ENCODE measurements at regions not wholly inside any gene's neighbourhood (a gene's known extent, or its start where the extent isn't known, plus 50 kb on each side); places are given as distances from the start of the nearest gene placed in this dataset.

GRCh38 chr6:109240370-109241084, 141.7 kb downstream of the CD164 start:
- intact Hi-C loops (cut with micrococcal nuclease; ENCODE audit: unreplicated experiment) (no loop called here), in situ Hi-C loops (cut with HindIII; ENCODE audit: low pct_unique_long_range_greater_than_20kb, low sequenced_read_pairs) (no loop called here)
- Histone ChIP-seq H3K4me3 (ENCODE audit: low read depth in 2 of 2, low read length in 2 of 2) (no peak overlapping the region), H3K27ac (ENCODE audit: low read length) (no peak overlapping the region), H3K9me3 (ENCODE audit: control insufficient read depth, insufficient read depth, low read depth, low read length) (no peaks in the 10 kb centered on the region), H3K36me3 (ENCODE audit: control insufficient read depth, insufficient read depth, low read length) (no peaks in the 10 kb centered on the region), H3K27me3 (ENCODE audit: control insufficient read depth, insufficient read depth, low read length) (no peaks in the 10 kb centered on the region), H3K4me1 (ENCODE audit: control insufficient read depth, insufficient read depth, low read length) (no peaks in the 10 kb centered on the region)
- TF ChIP-seq POLR2AphosphoS5 (IDR thresholded peaks at IDR 0.05; ENCODE audit: low read depth, low read length) (no peak), SIN3A (IDR thresholded peaks at IDR 0.05; ENCODE audit: borderline replicate concordance, insufficient read depth, low read depth, low read length) (no peak), TCF7L2 (IDR thresholded peaks at IDR 0.05; ENCODE audit: low read depth, low read length) (no peak), REST (IDR thresholded peaks at IDR 0.05; ENCODE audit: insufficient read depth in 1 of 2, low read depth in 2 of 2, low read length in 1 of 2) (no peak), CTCF (IDR thresholded peaks at IDR 0.05) (no peak)
- no peak for ATAC-seq
- BruUV-seq (replicated peaks) = no TSS peak
- DNase-seq (ENCODE audit: low read depth, low spot score) = no peak
- ChIA-PET POLR2A (interaction anchor here (0.5 kb wide), 1 partner anchor 775 kb away, joined by 4 read pairs; no protein-coding TSS in a partner anchor), CTCF (no interaction called here)

GRCh38 chr6:109239651-109240321, 142.5 kb downstream of the CD164 start:
- no peaks in the 10 kb centered on the region for H3K4me1 ChIP-seq (ENCODE audit: control insufficient read depth, insufficient read depth, low read length)
- no TSS peak for BruUV-seq (replicated peaks)
- no peaks in the 10 kb centered on the region for H3K27me3 ChIP-seq (ENCODE audit: control insufficient read depth, insufficient read depth, low read length)
- no peak overlapping the region for H3K27ac ChIP-seq (ENCODE audit: low read length)
- no peak for TF ChIP-seq REST (IDR thresholded peaks at IDR 0.05; ENCODE audit: insufficient read depth in 1 of 2, low read depth in 2 of 2, low read length in 1 of 2)
- no peak for TF ChIP-seq TCF7L2 (IDR thresholded peaks at IDR 0.05; ENCODE audit: low read depth, low read length)
- no peak for TF ChIP-seq CTCF (IDR thresholded peaks at IDR 0.05)
- no peak for TF ChIP-seq SIN3A (IDR thresholded peaks at IDR 0.05; ENCODE audit: borderline replicate concordance, insufficient read depth, low read depth, low read length)
- no peak for TF ChIP-seq POLR2AphosphoS5 (IDR thresholded peaks at IDR 0.05; ENCODE audit: low read depth, low read length)
- ChIA-PET CTCF (no interaction called here), POLR2A (interaction anchor here (0.7 kb wide), 2 partner anchors 24 to 727 kb away, joined by 4 to 5 read pairs; no protein-coding TSS in a partner anchor)
- DNase-seq (ENCODE audit: low read depth, low spot score) (no peak), ATAC-seq (no peak)
- H3K9me3 ChIP-seq (ENCODE audit: control insufficient read depth, insufficient read depth, low read depth, low read length) = no peaks in the 10 kb centered on the region
- in situ Hi-C loops (cut with HindIII; ENCODE audit: low pct_unique_long_range_greater_than_20kb, low sequenced_read_pairs) (no loop called here), intact Hi-C loops (cut with micrococcal nuclease; ENCODE audit: unreplicated experiment) (no loop called here)
- H3K4me3 ChIP-seq (ENCODE audit: low read depth in 2 of 2, low read length in 2 of 2) = no peak overlapping the region
- no peaks in the 10 kb centered on the region for H3K36me3 ChIP-seq (ENCODE audit: control insufficient read depth, insufficient read depth, low read length)
